Colonic mucosa (tissue), 4 donors: ENCODE measurements at regions not wholly inside any gene's neighbourhood (a gene's known extent, or its start where the extent isn't known, plus 50 kb on each side); places are given as distances from the start of the nearest gene placed in this dataset.

Source experiments
- DNase-seq: peaks from one replicate; pipeline ENCODE4 v3.0.0-alpha.2; 2020
- H3K27ac ChIP-seq: fragments of 200-600 bp; one replicate; pipeline ENCODE4 v1.8.0; 2021
- H3K27me3 ChIP-seq: fragments of 200-600 bp; one replicate; pipeline ENCODE4 v1.8.0; 2021
- H3K36me3 ChIP-seq: fragments of 200-600 bp; one replicate; pipeline ENCODE4 v1.8.0; 2021
- H3K4me1 ChIP-seq: fragments of 200-600 bp; one replicate; pipeline ENCODE4 v1.8.0; 2021; ENCODE audit warnings: mild to moderate bottlenecking
- H3K4me3 ChIP-seq: fragments of 200-600 bp; one replicate; pipeline ENCODE4 v1.8.0; 2021
- H3K9ac ChIP-seq, 2 donors: one replicate each; pipeline ENCODE4 v1.7.0; 2013; ENCODE audit warnings: control low read depth in 2 of 2, low read depth in 2 of 2, low read length in 2 of 2
- H3K9me3 ChIP-seq: fragments of 200-600 bp; one replicate; pipeline ENCODE4 v1.8.0; 2021
- intact Hi-C: fragments of 100-400 bp; cut with DNase I; formaldehyde crosslinking; loops from one replicate; pipeline ENCODE4 v1.14.1; 2022
- TF ChIP-seq, protein P1 (sequence below): fragments of 200-600 bp; IDR thresholded peaks from one replicate; pipeline ENCODE4 v1.8.0; 2022; ENCODE audit warnings: antibody characterized with exemption, mild to moderate bottlenecking
- donor health status: healthy.
- donor health status: DM: no; HTN: no; CAD: no.
- donor health status: DM: no; HTN: no; CAD: no.

DNA sequence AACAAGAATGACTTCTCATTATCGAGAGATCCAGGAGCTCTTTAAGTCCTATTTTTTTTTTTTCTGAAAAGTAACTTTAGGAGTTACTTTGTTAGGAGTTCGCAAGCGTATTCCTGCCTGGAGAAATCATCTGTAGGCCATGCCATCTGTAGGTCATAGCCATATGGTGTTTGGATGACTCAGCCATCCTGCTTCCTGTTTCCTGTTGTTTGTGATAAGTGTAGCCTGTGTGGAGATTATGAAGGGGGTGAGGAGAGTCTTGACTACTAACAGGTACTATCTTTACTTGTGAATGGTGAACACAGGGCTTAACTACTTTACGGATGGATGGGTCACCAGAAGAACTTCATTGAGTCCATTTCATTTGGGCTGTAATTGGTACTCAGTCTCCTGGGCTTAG, 327.2 kb downstream of the PTPRU start:
- intact Hi-C loops = no loop called here
- no peaks in the 10 kb centered on the region for H3K36me3 ChIP-seq
- no peaks in the 10 kb centered on the region for H3K9me3 ChIP-seq
- H3K9ac ChIP-seq = no peak overlapping the region
- no peak overlapping the region for H3K27ac ChIP-seq
- H3K4me3 ChIP-seq = no peak overlapping the region
- no peaks in the 10 kb centered on the region for H3K27me3 ChIP-seq
- H3K4me1 ChIP-seq = no peaks in the 10 kb centered on the region
- DNase-seq = no peak
- TF ChIP-seq, protein P1, sequence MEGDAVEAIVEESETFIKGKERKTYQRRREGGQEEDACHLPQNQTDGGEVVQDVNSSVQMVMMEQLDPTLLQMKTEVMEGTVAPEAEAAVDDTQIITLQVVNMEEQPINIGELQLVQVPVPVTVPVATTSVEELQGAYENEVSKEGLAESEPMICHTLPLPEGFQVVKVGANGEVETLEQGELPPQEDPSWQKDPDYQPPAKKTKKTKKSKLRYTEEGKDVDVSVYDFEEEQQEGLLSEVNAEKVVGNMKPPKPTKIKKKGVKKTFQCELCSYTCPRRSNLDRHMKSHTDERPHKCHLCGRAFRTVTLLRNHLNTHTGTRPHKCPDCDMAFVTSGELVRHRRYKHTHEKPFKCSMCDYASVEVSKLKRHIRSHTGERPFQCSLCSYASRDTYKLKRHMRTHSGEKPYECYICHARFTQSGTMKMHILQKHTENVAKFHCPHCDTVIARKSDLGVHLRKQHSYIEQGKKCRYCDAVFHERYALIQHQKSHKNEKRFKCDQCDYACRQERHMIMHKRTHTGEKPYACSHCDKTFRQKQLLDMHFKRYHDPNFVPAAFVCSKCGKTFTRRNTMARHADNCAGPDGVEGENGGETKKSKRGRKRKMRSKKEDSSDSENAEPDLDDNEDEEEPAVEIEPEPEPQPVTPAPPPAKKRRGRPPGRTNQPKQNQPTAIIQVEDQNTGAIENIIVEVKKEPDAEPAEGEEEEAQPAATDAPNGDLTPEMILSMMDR = no peak

DNA sequence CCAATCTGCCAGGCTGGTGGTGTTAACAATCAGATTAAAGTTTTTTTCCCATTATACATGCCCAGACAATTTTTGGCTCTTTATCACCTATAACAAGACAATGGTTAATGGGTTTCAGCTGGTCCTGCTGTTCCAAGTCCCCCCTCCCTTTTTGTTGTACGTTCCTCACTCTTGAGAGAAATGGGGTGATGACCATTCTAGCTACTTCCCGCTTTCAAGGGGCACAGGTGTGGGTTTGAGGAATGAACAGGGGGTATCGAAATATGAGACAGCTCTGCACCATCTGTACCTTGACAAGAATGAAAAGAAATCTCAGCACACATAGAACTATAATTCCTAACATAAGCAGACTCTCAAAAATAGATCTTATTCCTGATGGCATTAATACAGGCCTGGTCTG, 326.8 kb downstream of the PTPRU start:
- Histone ChIP-seq H3K9ac (no peak overlapping the region), H3K9me3 (no peaks in the 10 kb centered on the region), H3K27me3 (no peaks in the 10 kb centered on the region), H3K36me3 (no peaks in the 10 kb centered on the region), H3K4me1 (no peaks in the 10 kb centered on the region), H3K27ac (no peak overlapping the region), H3K4me3 (no peak overlapping the region)
- intact Hi-C loops = no loop called here
- TF ChIP-seq, protein P1 = no peak
- no peak for DNase-seq

DNA sequence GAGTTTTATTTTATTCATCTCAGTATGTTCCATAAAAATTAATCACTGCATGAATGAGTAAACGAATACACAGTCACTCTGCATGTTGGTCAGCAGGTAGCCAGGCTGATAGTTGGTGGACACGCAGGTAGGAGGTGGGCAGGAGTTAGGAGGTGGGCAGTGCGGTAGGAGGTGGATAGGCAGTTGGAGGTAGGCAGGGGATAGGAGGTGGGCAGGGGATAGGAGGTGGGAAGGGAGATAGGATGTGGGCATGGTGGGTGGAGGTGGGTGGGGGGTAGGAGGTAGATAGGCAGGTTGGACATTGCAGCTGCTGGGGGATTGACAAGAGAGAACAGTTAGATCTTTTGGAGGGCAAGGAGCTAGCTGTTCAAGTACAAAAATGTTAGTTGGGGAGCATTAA, 322.7 kb downstream of the PTPRU start:
- intact Hi-C loops = no loop called here

DNA sequence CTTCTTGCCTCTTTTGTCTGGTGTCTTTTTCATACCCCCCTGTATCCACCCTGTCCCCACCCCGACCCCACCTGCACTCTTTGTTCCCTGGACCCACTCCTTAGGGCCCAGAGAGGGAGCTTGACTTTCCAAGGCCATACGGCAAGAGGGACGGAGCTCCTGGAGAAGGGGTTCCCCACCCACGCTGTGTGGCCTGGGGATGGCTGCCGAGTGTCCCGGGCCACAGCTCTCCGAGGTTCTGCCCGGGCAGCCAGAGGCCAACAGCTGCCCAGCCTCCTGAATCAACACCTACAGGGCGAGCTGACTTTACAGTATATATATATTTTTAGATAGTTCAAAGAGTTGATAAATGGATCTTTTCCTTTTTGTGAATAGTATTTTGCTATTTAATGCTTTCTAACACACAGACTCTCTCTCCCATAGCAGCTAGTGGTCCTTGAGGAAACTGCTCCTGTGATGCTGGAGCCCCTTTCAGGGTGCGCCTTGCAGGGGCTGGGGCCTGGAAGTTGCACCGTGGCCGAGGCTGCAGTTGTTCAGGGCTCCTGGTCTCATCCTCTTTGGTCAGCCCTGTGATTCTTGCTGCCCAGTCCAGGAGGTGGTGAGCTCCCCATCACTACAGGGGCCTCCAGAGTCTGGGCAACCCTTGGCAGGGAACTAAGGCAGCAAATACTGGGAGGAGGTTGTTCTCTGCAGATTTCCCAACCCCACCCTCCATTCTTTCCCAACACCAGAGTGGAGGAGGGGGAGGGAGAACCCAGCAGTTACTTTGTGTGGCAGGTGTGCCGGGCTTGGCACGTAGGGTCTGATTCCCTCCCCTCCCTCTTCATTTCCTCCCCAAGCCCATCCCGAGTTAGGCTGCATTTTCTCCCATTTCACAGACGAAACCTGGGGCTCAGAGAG, 321.6 kb downstream of the PTPRU start:
- TF ChIP-seq, protein P1 = no peak
- intact Hi-C loops = no loop called here
- H3K9ac ChIP-seq = no peak overlapping the region
- H3K4me3 ChIP-seq = no peak overlapping the region
- no peak for DNase-seq
- H3K36me3 ChIP-seq = no peaks in the 10 kb centered on the region
- no peak overlapping the region for H3K27ac ChIP-seq
- H3K4me1 ChIP-seq = no peaks in the 10 kb centered on the region
- no peaks in the 10 kb centered on the region for H3K27me3 ChIP-seq
- no peaks in the 10 kb centered on the region for H3K9me3 ChIP-seq

More for the DNA sequence above, 322.7 kb downstream of the PTPRU start:
- no peak for DNase-seq
- Histone ChIP-seq H3K27ac (no peak overlapping the region), H3K4me1 (no peaks in the 10 kb centered on the region), H3K9me3 (no peaks in the 10 kb centered on the region), H3K36me3 (no peaks in the 10 kb centered on the region), H3K9ac (no peak overlapping the region), H3K27me3 (no peaks in the 10 kb centered on the region), H3K4me3 (no peak overlapping the region)
- TF ChIP-seq, protein P1 = no peak

DNA sequence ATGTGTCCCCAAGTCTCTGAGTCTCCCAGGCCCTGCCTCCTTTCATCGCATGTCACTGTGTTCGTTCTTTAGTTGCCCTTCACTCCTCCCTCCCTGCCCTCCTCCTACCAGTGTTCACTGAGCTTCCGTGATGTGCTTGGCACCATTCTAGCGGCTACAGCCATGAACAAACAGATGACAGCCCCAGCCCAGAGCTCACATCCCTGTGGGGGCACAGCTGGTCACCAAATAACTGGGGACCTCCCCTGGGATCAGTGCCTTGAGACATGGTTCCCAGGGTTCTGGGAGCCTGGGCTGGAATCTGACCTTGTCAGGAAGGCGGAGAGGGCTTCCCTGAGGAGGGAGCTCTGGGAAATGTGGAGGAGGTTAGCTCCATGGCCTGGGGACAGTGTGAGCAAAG, 320.7 kb downstream of the PTPRU start:
- Histone ChIP-seq H3K4me3 (no peak overlapping the region), H3K36me3 (no peaks in the 10 kb centered on the region), H3K27me3 (no peaks in the 10 kb centered on the region), H3K4me1 (no peaks in the 10 kb centered on the region), H3K27ac (no peak overlapping the region), H3K9ac (no peak overlapping the region), H3K9me3 (no peaks in the 10 kb centered on the region)
- TF ChIP-seq, protein P1 = no peak
- no peak for DNase-seq
- intact Hi-C loops = no loop called here
